ENCODE measurements at regions not wholly inside any gene's neighbourhood (a gene's known extent, or its start where the extent isn't known, plus 50 kb on each side); places are given as distances from the start of the nearest gene placed in this dataset.

DNA sequence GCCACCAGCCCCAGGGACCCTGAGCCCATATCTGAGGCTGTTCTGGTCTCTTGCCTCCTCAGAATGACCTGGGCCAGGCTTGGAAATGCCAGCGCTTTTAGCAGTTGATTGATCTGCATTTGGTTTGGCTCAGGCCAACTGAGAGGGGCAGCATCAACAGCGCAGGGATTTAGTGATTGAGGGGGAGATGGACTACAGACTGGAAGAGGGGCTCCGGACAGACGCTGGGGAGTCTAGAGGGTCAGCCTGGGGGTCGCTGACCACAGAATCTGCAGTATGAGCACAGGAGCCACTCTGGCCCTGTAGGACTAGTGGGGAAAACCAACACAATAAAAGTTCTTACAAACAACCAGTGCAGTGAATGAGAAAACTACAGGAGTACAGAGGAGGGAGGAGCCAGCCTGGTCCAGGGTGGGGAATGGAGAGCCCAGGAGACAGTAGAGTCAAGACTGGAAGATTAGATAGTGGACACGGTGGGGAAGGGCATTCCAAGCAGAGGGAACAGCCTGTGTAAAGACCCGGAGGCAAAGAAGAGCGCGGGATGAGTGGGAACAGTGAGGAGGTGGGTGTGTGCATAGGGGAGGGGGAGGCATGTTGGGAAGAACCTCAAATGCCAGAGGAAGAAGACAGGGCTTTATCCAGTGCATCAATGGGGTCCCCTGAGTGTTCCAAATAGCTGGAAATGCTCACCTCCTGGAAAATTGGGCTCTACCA, 128.9 kb downstream of the MRM1 start:
- Mint-ChIP-seq H3K27ac (no peak overlapping the region), H3K36me3 (no peaks in the 10 kb centered on the region), H3K4me3 (no peak overlapping the region), H3K27me3 (ENCODE audit: low read depth) (peaks cover 15% of the 10 kb centered on the region), H3K9me3 (no peaks in the 10 kb centered on the region), H3K4me1 (peaks cover 67% of the 10 kb centered on the region)
- no peak for ATAC-seq
- TF ChIP-seq RELA (CRISPR knock-in tag; IDR thresholded peaks at IDR 0.05; ENCODE audit: borderline replicate concordance) (no peak), JUN (CRISPR knock-in tag; IDR thresholded peaks at IDR 0.05) (no peak), ZNF232 (CRISPR knock-in tag; IDR thresholded peaks at IDR 0.05) (no peak)
- TF ChIP-seq, protein P1, sequence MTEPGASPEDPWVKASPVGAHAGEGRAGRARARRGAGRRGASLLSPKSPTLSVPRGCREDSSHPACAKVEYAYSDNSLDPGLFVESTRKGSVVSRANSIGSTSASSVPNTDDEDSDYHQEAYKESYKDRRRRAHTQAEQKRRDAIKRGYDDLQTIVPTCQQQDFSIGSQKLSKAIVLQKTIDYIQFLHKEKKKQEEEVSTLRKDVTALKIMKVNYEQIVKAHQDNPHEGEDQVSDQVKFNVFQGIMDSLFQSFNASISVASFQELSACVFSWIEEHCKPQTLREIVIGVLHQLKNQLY (CRISPR knock-in tag; IDR thresholded peaks at IDR 0.05), result no peak
- ChIA-PET CTCF (interaction anchor here (0.7 to 1.4 kb wide), 2 partner anchors 72 to 104 kb away, joined by 3 read pairs; no protein-coding TSS in a partner anchor), POLR2A (no interaction called here)
- no peak for DNase-seq (ENCODE audit: low spot score)

DNA sequence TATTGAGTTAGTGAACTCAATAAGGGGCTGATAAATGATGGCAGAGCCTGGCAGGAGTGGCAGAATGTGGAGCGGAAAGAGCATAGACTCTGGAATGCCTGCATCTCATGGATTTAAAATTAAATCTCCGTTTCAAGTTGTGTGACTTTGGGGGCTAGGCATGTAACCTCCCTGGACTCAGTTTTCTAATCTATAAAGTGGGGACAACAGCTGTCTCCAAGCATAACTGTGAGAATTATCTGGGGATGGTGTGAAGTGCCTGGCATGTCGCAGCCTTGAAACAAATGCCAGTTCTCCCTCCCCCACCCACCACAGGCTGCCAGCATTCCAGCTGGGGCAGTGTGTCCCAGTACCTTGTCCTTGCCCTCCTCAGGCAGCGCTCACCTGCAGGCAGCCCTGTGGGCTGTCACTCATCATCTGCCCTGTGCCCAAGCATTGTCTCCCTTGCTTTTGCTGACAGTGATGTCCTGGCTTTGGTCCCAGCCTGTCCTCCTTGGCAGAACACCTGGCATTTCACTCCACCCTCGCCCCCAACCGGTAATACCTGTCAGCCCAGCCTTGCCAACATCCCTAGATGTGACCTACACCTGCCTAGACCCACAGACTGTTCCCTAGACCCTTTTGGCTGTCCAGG, 129.6 kb downstream of the MRM1 start:
- no peak for DNase-seq (ENCODE audit: low spot score)
- no peaks in the 10 kb centered on the region for H3K9me3 Mint-ChIP-seq
- H3K36me3 Mint-ChIP-seq, result no peaks in the 10 kb centered on the region
- TF ChIP-seq, protein P2, sequence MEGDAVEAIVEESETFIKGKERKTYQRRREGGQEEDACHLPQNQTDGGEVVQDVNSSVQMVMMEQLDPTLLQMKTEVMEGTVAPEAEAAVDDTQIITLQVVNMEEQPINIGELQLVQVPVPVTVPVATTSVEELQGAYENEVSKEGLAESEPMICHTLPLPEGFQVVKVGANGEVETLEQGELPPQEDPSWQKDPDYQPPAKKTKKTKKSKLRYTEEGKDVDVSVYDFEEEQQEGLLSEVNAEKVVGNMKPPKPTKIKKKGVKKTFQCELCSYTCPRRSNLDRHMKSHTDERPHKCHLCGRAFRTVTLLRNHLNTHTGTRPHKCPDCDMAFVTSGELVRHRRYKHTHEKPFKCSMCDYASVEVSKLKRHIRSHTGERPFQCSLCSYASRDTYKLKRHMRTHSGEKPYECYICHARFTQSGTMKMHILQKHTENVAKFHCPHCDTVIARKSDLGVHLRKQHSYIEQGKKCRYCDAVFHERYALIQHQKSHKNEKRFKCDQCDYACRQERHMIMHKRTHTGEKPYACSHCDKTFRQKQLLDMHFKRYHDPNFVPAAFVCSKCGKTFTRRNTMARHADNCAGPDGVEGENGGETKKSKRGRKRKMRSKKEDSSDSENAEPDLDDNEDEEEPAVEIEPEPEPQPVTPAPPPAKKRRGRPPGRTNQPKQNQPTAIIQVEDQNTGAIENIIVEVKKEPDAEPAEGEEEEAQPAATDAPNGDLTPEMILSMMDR (IDR thresholded peaks at IDR 0.05), result no peak
- no peak for TF ChIP-seq CBFB (CRISPR knock-in tag; IDR thresholded peaks at IDR 0.05; ENCODE audit: low read depth)
- no peak for TF ChIP-seq MXD4 (CRISPR knock-in tag; IDR thresholded peaks at IDR 0.05; ENCODE audit: borderline replicate concordance)
- TF ChIP-seq NFYB (CRISPR knock-in tag; conservative IDR thresholded peaks at IDR 0.05; ENCODE audit: low read depth), result no peak
- no peak overlapping the region for H3K27ac Mint-ChIP-seq
- H3K27me3 Mint-ChIP-seq (ENCODE audit: low read depth), result peaks cover 15% of the 10 kb centered on the region
- ChIA-PET POLR2A (interaction anchor here (0.5 kb wide), 1 partner anchor 472 kb away, joined by 3 read pairs; no protein-coding TSS in a partner anchor), CTCF (interaction anchor here (0.7 to 1.4 kb wide), 2 partner anchors 73 to 105 kb away, joined by 3 read pairs; no protein-coding TSS in a partner anchor)
- H3K4me3 Mint-ChIP-seq, result 0 out of 2 replicates have a peak overlapping the region, but pooled peaks have one; percentile 8
- peaks cover 67% of the 10 kb centered on the region for H3K4me1 Mint-ChIP-seq
- ATAC-seq, result no peak

DNA sequence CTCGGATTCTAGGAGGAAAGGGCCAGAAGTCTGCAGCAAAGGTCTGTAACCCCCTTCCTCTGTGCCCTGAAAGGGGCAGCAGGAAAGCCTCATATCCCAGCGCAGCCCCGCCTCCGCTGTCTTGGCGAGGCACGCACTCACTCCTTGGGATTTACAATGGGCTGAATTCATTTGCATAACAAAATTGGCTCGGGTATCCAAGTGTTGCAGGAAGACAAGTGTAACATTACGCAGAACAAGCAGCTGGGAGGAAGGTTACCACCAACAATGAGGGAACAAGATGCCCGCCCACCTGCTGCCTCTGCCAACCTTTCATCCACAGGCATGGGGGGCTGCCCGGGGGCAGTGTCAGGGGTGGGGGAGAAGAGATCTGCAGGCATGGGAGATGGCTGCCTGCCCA, 130.4 kb downstream of the MRM1 start:
- Mint-ChIP-seq H3K27ac (no peak overlapping the region), H3K4me1 (peaks cover 70% of the 10 kb centered on the region), H3K27me3 (ENCODE audit: low read depth) (peaks cover 15% of the 10 kb centered on the region), H3K9me3 (no peaks in the 10 kb centered on the region), H3K4me3 (peak overlapping the region; percentile 45), H3K36me3 (no peaks in the 10 kb centered on the region)
- POLR2A ChIA-PET, result no interaction called here
- CTCF ChIA-PET, result interaction anchor here (0.6 to 1.4 kb wide), 3 partner anchors 23 to 106 kb away, joined by 3 read pairs; no protein-coding TSS in a partner anchor
- ATAC-seq, result peak; percentile 79
- DNase-seq (ENCODE audit: low spot score), result peak; percentile 66
- TF ChIP-seq, protein P3, sequence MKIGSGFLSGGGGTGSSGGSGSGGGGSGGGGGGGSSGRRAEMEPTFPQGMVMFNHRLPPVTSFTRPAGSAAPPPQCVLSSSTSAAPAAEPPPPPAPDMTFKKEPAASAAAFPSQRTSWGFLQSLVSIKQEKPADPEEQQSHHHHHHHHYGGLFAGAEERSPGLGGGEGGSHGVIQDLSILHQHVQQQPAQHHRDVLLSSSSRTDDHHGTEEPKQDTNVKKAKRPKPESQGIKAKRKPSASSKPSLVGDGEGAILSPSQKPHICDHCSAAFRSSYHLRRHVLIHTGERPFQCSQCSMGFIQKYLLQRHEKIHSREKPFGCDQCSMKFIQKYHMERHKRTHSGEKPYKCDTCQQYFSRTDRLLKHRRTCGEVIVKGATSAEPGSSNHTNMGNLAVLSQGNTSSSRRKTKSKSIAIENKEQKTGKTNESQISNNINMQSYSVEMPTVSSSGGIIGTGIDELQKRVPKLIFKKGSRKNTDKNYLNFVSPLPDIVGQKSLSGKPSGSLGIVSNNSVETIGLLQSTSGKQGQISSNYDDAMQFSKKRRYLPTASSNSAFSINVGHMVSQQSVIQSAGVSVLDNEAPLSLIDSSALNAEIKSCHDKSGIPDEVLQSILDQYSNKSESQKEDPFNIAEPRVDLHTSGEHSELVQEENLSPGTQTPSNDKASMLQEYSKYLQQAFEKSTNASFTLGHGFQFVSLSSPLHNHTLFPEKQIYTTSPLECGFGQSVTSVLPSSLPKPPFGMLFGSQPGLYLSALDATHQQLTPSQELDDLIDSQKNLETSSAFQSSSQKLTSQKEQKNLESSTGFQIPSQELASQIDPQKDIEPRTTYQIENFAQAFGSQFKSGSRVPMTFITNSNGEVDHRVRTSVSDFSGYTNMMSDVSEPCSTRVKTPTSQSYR (CRISPR knock-in tag; IDR thresholded peaks at IDR 0.05), result no peak
- TF ChIP-seq ZNF416 (CRISPR knock-in tag; IDR thresholded peaks at IDR 0.05) (no peak), ZNF423 (CRISPR knock-in tag; IDR thresholded peaks at IDR 0.05) (no peak), SP1 (CRISPR knock-in tag; conservative IDR thresholded peaks at IDR 0.05) (0 out of 2 replicates have a peak, but pooled peaks have one; percentile 24), MXD4 (CRISPR knock-in tag; IDR thresholded peaks at IDR 0.05; ENCODE audit: borderline replicate concordance) (no peak), SOX15 (CRISPR knock-in tag; IDR thresholded peaks at IDR 0.05) (no peak)
- TF ChIP-seq, protein P4, sequence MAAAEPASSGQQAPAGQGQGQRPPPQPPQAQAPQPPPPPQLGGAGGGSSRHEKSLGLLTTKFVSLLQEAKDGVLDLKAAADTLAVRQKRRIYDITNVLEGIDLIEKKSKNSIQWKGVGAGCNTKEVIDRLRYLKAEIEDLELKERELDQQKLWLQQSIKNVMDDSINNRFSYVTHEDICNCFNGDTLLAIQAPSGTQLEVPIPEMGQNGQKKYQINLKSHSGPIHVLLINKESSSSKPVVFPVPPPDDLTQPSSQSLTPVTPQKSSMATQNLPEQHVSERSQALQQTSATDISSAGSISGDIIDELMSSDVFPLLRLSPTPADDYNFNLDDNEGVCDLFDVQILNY (CRISPR knock-in tag; IDR thresholded peaks at IDR 0.05), result no peak
- TF ChIP-seq, protein P5, sequence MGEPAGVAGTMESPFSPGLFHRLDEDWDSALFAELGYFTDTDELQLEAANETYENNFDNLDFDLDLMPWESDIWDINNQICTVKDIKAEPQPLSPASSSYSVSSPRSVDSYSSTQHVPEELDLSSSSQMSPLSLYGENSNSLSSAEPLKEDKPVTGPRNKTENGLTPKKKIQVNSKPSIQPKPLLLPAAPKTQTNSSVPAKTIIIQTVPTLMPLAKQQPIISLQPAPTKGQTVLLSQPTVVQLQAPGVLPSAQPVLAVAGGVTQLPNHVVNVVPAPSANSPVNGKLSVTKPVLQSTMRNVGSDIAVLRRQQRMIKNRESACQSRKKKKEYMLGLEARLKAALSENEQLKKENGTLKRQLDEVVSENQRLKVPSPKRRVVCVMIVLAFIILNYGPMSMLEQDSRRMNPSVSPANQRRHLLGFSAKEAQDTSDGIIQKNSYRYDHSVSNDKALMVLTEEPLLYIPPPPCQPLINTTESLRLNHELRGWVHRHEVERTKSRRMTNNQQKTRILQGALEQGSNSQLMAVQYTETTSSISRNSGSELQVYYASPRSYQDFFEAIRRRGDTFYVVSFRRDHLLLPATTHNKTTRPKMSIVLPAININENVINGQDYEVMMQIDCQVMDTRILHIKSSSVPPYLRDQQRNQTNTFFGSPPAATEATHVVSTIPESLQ (CRISPR knock-in tag; IDR thresholded peaks at IDR 0.05), result no peak
- TF ChIP-seq, protein P6, sequence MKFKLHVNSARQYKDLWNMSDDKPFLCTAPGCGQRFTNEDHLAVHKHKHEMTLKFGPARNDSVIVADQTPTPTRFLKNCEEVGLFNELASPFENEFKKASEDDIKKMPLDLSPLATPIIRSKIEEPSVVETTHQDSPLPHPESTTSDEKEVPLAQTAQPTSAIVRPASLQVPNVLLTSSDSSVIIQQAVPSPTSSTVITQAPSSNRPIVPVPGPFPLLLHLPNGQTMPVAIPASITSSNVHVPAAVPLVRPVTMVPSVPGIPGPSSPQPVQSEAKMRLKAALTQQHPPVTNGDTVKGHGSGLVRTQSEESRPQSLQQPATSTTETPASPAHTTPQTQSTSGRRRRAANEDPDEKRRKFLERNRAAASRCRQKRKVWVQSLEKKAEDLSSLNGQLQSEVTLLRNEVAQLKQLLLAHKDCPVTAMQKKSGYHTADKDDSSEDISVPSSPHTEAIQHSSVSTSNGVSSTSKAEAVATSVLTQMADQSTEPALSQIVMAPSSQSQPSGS (CRISPR knock-in tag; IDR thresholded peaks at IDR 0.05; ENCODE audit: borderline replicate concordance, low read depth), result no peak

Data from WTC11 (cell line).